ENCODE measurements at regions not wholly inside any gene's neighbourhood (a gene's known extent, or its start where the extent isn't known, plus 50 kb on each side); places are given as distances from the start of the nearest gene placed in this dataset.

GRCh38 chr7:94261067-94261466, 133.6 kb upstream of the COL1A2 start:
- H3K4me1 Mint-ChIP-seq (ENCODE audit: low read depth), result peaks cover 7% of the 10 kb centered on the region
- TF ChIP-seq CTCF (IDR thresholded peaks at IDR 0.05), result no peak
- H3K27me3 Mint-ChIP-seq (ENCODE audit: insufficient read depth), result peaks cover 2% of the 10 kb centered on the region; the same call in 1 of the 2 replicates
- H3K36me3 Mint-ChIP-seq (ENCODE audit: low read depth), result no peaks in the 10 kb centered on the region
- no peak overlapping the region for H3K4me3 Mint-ChIP-seq
- H3K27ac Mint-ChIP-seq, result no peak overlapping the region
- no peak for DNase-seq
- no peaks in the 10 kb centered on the region for H3K9me3 Mint-ChIP-seq

DNA sequence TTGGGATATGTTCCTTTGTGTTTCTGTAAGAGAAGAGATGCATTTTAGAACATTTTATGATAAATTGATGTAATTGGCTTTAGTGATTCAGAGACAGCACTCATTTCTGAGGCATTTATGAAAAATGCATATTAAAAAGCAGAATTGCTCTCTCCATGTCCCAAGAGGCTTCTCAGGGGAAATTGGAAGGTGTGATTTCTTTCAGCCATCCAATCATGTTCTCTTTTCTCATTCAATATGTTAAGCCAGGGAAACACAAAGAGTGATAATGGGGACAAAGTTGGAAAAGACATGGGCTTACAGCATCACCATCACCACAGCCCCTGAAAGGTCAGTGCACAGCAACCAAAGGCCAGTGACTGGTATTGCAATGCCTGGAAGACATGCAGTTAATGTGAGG, 129.9 kb upstream of the COL1A2 start:
- H3K27ac Mint-ChIP-seq, result no peak overlapping the region
- H3K9me3 Mint-ChIP-seq, result no peaks in the 10 kb centered on the region
- TF ChIP-seq CTCF (IDR thresholded peaks at IDR 0.05), result no peak
- H3K4me1 Mint-ChIP-seq (ENCODE audit: low read depth), result peaks cover 7% of the 10 kb centered on the region
- H3K27me3 Mint-ChIP-seq (ENCODE audit: insufficient read depth), result peaks cover 2% of the 10 kb centered on the region; the same call in 1 of the 2 replicates
- H3K4me3 Mint-ChIP-seq, result no peak overlapping the region
- no peak for DNase-seq
- H3K36me3 Mint-ChIP-seq (ENCODE audit: low read depth), result no peaks in the 10 kb centered on the region

- H3K4me1 Mint-ChIP-seq (ENCODE audit: low read depth), result peaks cover 14% of the 10 kb centered on the region
- no peak for TF ChIP-seq CTCF (IDR thresholded peaks at IDR 0.05)
- H3K27me3 Mint-ChIP-seq (ENCODE audit: insufficient read depth), result peaks cover 2% of the 10 kb centered on the region; the same call in 1 of the 2 replicates
- H3K27ac Mint-ChIP-seq, result no peak overlapping the region
- no peak overlapping the region for H3K4me3 Mint-ChIP-seq
- no peaks in the 10 kb centered on the region for H3K9me3 Mint-ChIP-seq
- no peaks in the 10 kb centered on the region for H3K36me3 Mint-ChIP-seq (ENCODE audit: low read depth)
- no peak for DNase-seq
Measured at GRCh38 chr7:94265456-94265855, 129.2 kb upstream of the COL1A2 start.

GRCh38 chr7:94266238-94266644, 128.5 kb upstream of the COL1A2 start:
- Mint-ChIP-seq H3K4me3 (no peak overlapping the region), H3K36me3 (ENCODE audit: low read depth) (no peaks in the 10 kb centered on the region), H3K9me3 (no peaks in the 10 kb centered on the region), H3K4me1 (ENCODE audit: low read depth) (peaks cover 20% of the 10 kb centered on the region), H3K27me3 (ENCODE audit: insufficient read depth) (peaks cover 2% of the 10 kb centered on the region; the same call in 1 of the 2 replicates), H3K27ac (no peak overlapping the region)
- TF ChIP-seq CTCF (IDR thresholded peaks at IDR 0.05), result no peak
- DNase-seq, result no peak

- no peak for TF ChIP-seq CTCF (IDR thresholded peaks at IDR 0.05)
- DNase-seq, result no peak
- Mint-ChIP-seq H3K9me3 (no peaks in the 10 kb centered on the region), H3K4me1 (ENCODE audit: low read depth) (peaks cover 21% of the 10 kb centered on the region), H3K27ac (no peak overlapping the region), H3K36me3 (ENCODE audit: low read depth) (no peaks in the 10 kb centered on the region), H3K4me3 (no peak overlapping the region), H3K27me3 (ENCODE audit: insufficient read depth) (no peaks in the 10 kb centered on the region; the same call in 1 of the 2 replicates)
Measured at GRCh38 chr7:94270772-94271171, 123.9 kb upstream of the COL1A2 start.
